ENCODE measurements at regions not wholly inside any gene's neighbourhood (a gene's known extent, or its start where the extent isn't known, plus 50 kb on each side); places are given as distances from the start of the nearest gene placed in this dataset.

- TF ChIP-seq ZNF331 (CRISPR knock-in tag; IDR thresholded peaks at IDR 0.05; ENCODE audit: low read depth) = no peak
- TF ChIP-seq CREB1 (CRISPR knock-in tag; IDR thresholded peaks at IDR 0.05; ENCODE audit: low read depth) = no peak
- TF ChIP-seq ZNF114 (CRISPR knock-in tag; IDR thresholded peaks at IDR 0.05) = no peak
- no peak for TF ChIP-seq CTCF (conservative IDR thresholded peaks at IDR 0.05; ENCODE audit: low read depth in 2 of 2)
- TF ChIP-seq NANOG (IDR thresholded peaks at IDR 0.05; ENCODE audit: borderline replicate concordance) = no peak
- no peak for TF ChIP-seq REST (IDR thresholded peaks at IDR 0.05; ENCODE audit: unreplicated experiment)
- TF ChIP-seq JUNB (IDR thresholded peaks at IDR 0.05; ENCODE audit: unreplicated experiment) = no peak
- TF ChIP-seq POLR2AphosphoS5 (IDR thresholded peaks at IDR 0.05; ENCODE audit: low read depth) = no peak
- no peak for TF ChIP-seq ETS1 (IDR thresholded peaks at IDR 0.05)
- TF ChIP-seq STAT1 (IDR thresholded peaks at IDR 0.05; ENCODE audit: unreplicated experiment) = no peak
- no peak for TF ChIP-seq EZH2phosphoT487 (IDR thresholded peaks at IDR 0.05; ENCODE audit: unreplicated experiment)
Observed at GRCh38 chr3:82764521-82764920, 1003.1 kb upstream of the GBE1 start.

More at GRCh38 chr3:82764521-82764920, 1003.1 kb upstream of the GBE1 start:
- H2AFZ ChIP-seq = no peak overlapping the region
- no peak overlapping the region for H3K4me3 Mint-ChIP-seq
- no peak for DNase-seq (ENCODE audit: low spot score)
- no peak overlapping the region for H3K4me2 ChIP-seq
- no peaks in the 10 kb centered on the region for H3K9me2 ChIP-seq (ENCODE audit: insufficient read depth)
- H3K4me1 ChIP-seq (ENCODE audit: insufficient read depth) = no peaks in the 10 kb centered on the region
- no peaks in the 10 kb centered on the region for H3K36me3 Mint-ChIP-seq (ENCODE audit: low read depth)
- H4K20me1 ChIP-seq (replicated peaks; ENCODE audit: insufficient read depth) = no peaks in the 10 kb centered on the region
- no peak overlapping the region for H3K27ac ChIP-seq (ENCODE audit: low read depth)
- no peaks in the 10 kb centered on the region for H3K36me3 ChIP-seq (ENCODE audit: insufficient read depth)
- H3K4me3 ChIP-seq = no peak overlapping the region
- H3K27me3 ChIP-seq (ENCODE audit: insufficient read depth) = no peaks in the 10 kb centered on the region
- H3K4me1 Mint-ChIP-seq = no peaks in the 10 kb centered on the region
- H3K27ac Mint-ChIP-seq = no peak overlapping the region
- H3K9me3 Mint-ChIP-seq = no peaks in the 10 kb centered on the region; the same call in 2 of the 3 replicates
- no peaks in the 10 kb centered on the region for H3F3A ChIP-seq (replicated peaks; ENCODE audit: low read depth)
- no peak for ATAC-seq
- H3K27me3 Mint-ChIP-seq (ENCODE audit: insufficient read depth, low read depth, poor library complexity) = peaks cover 4% of the 10 kb centered on the region
- H3K79me2 ChIP-seq (replicated peaks; ENCODE audit: insufficient read depth) = no peaks in the 10 kb centered on the region
